Esophagus muscularis mucosa (tissue), 4 donors: ENCODE measurements at regions not wholly inside any gene's neighbourhood (a gene's known extent, or its start where the extent isn't known, plus 50 kb on each side); places are given as distances from the start of the nearest gene placed in this dataset.
"Not testable (repeated sequence)": the region's sequence is repeated elsewhere in the genome, so short reads cannot be mapped to it uniquely, and the experiment has no call there.

Source experiments
- DNase-seq: peaks from one replicate; pipeline ENCODE4 v3.0.0-alpha.2; 2017; ENCODE audit errors: extremely low spot score
- H3K27ac ChIP-seq, 4 donors: fragments of 200-600 bp; sonication (generic); replicated peaks in 1 of 4; 1 replicate in 3 of 4; 2 replicates in 1 of 4; pipeline ENCODE4 v1.5.1; 2016 to 2019; ENCODE audit warnings: mild to moderate bottlenecking in 1 of 4
- H3K27me3 ChIP-seq, 4 donors: fragments of 200-600 bp; sonication (generic); one replicate each; pipeline versions ENCODE4 v1.5.1 to v1.6.0; 2016 to 2019
- H3K36me3 ChIP-seq, 4 donors: fragments of 200-600 bp; sonication (generic); one replicate each; pipeline ENCODE4 v1.5.1; 2016 to 2019
- H3K4me1 ChIP-seq, 4 donors: fragments of 200-600 bp; sonication (generic); one replicate each; pipeline ENCODE4 v1.5.1; 2016 to 2019
- H3K4me3 ChIP-seq, 4 donors: fragments of 200-600 bp; sonication (generic); 1 replicate in 2 of 4; 2 replicates in 2 of 4; pipeline ENCODE4 v1.5.1; 2016 to 2019; ENCODE audit warnings: mild to moderate bottlenecking in 4 of 4, moderate library complexity in 1 of 4
- H3K9me3 ChIP-seq, 4 donors: fragments of 200-600 bp; sonication (generic); 1 replicate in 3 of 4; 2 replicates in 1 of 4; pipeline ENCODE4 v1.5.1; 2016 to 2019
- CTCF ChIP-seq, 3 experiments: fragments of 200-600 bp in 2 of 3; fragments of 450-650 bp in 1 of 3; sonication (generic) in 2 of 3; IDR thresholded peaks; one replicate each; pipeline ENCODE4 v1.5.1; 2017 to 2019; ENCODE audit warnings: antibody characterized with exemption in 3 of 3, mild to moderate bottlenecking in 2 of 3, moderate library complexity in 1 of 3
- EP300 ChIP-seq: sonication (generic); formaldehyde crosslinking; IDR thresholded peaks from one replicate; pipeline ENCODE4 v1.6.1; 2017; ENCODE audit warnings: antibody characterized with exemption
- POLR2A ChIP-seq: fragments of 450-650 bp; IDR thresholded peaks from one replicate; pipeline ENCODE4 v1.6.1; 2017; ENCODE audit warnings: antibody characterized with exemption, moderate library complexity, mild to moderate bottlenecking, low read depth
- POLR2AphosphoS5 ChIP-seq, 2 donors: sonication (generic); formaldehyde crosslinking; IDR thresholded peaks; one replicate each; pipeline ENCODE4 v1.6.1; 2017; ENCODE audit warnings: antibody characterized with exemption in 2 of 2
- WGBS: methylation state at CpG from one replicate; pipeline ENCODE4 v1.1.5; 2018; 5-methylcytosine and 5-hydroxymethylcytosine counted together
- intact Hi-C: fragments of 100-400 bp; cut with DNase I; formaldehyde crosslinking; loops from one replicate; pipeline ENCODE4 v1.15.1; 2023

GRCh38 chr7:46264646-46265045, 343.6 kb upstream of the IGFBP3 start:
- TF ChIP-seq POLR2AphosphoS5 (IDR thresholded peaks at IDR 0.05) (no peak), CTCF (IDR thresholded peaks at IDR 0.05) (no peak), POLR2A (no peak), EP300 (no peak)
- Histone ChIP-seq H3K4me3 (no peak overlapping the region), H3K9me3 (peaks cover 0 to 24% (median 12%) of the 10 kb centered on the region in 4 donors), H3K4me1 (no peaks in the 10 kb centered on the region), H3K27me3 (no peaks in the 10 kb centered on the region), H3K36me3 (no peaks in the 10 kb centered on the region), H3K27ac (no peak overlapping the region)
- intact Hi-C loops: no loop called here
- WGBS: 87% methylated on average over 2 of the region's 2 CpGs
- DNase-seq: no peak

- H3K4me1 ChIP-seq: peaks cover 0 to 14% (median 10%) of the 10 kb centered on the region in 4 donors
- H3K4me3 ChIP-seq, H3K27ac ChIP-seq, DNase-seq, H3K27me3 ChIP-seq, H3K36me3 ChIP-seq, intact Hi-C loops: not testable (repeated sequence)
- 92% methylated on average over 9 of the region's 9 CpGs for WGBS
- H3K9me3 ChIP-seq: peaks cover 0 to 24% (median 12%) of the 10 kb centered on the region in 4 donors
These were observed 340.6 kb upstream of the IGFBP3 start for GRCh38 chr7:46261638-46262037.

GRCh38 chr7:46259947-46260346, 338.9 kb upstream of the IGFBP3 start:
- no peak for DNase-seq
- WGBS: 40% methylated on average over 1 of the region's 1 CpG
- TF ChIP-seq POLR2AphosphoS5 (IDR thresholded peaks at IDR 0.05) (no peak), CTCF (IDR thresholded peaks at IDR 0.05) (no peak), POLR2A (no peak), EP300 (no peak)
- H3K27ac ChIP-seq: no peak overlapping the region
- intact Hi-C loops: no loop called here
- H3K9me3 ChIP-seq: peaks cover 0 to 24% (median 12%) of the 10 kb centered on the region in 4 donors
- no peaks in the 10 kb centered on the region for H3K27me3 ChIP-seq
- no peak overlapping the region for H3K4me3 ChIP-seq
- H3K36me3 ChIP-seq: no peaks in the 10 kb centered on the region
- peaks cover 0 to 14% (median 10%) of the 10 kb centered on the region in 4 donors for H3K4me1 ChIP-seq

- peaks cover 0 to 14% (median 10%) of the 10 kb centered on the region in 4 donors for H3K4me1 ChIP-seq
- H3K27me3 ChIP-seq: no peaks in the 10 kb centered on the region
- H3K9me3 ChIP-seq: peaks cover 0 to 24% (median 12%) of the 10 kb centered on the region in 4 donors
- DNase-seq: no peak
- H3K36me3 ChIP-seq: no peaks in the 10 kb centered on the region
- 58% methylated on average over 3 of the region's 3 CpGs for WGBS
- intact Hi-C loops: no loop called here
- no peak overlapping the region for H3K4me3 ChIP-seq
- TF ChIP-seq POLR2A (no peak), EP300 (no peak), POLR2AphosphoS5 (IDR thresholded peaks at IDR 0.05) (no peak), CTCF (IDR thresholded peaks at IDR 0.05) (no peak)
- no peak overlapping the region for H3K27ac ChIP-seq
These were observed 336.8 kb upstream of the IGFBP3 start for GRCh38 chr7:46257761-46258448.

- no peak overlapping the region for H3K27ac ChIP-seq
- WGBS: 63% methylated on average over 8 of the region's 8 CpGs
These were observed 336.0 kb upstream of the IGFBP3 start for GRCh38 chr7:46256870-46257661.

More at GRCh38 chr7:46256870-46257661, 336.0 kb upstream of the IGFBP3 start:
- intact Hi-C loops: no loop called here
- no peak overlapping the region for H3K4me3 ChIP-seq
- no peaks in the 10 kb centered on the region for H3K36me3 ChIP-seq
- peaks cover 0 to 24% (median 12%) of the 10 kb centered on the region in 4 donors for H3K9me3 ChIP-seq
- no peaks in the 10 kb centered on the region for H3K27me3 ChIP-seq
- TF ChIP-seq POLR2A (no peak), CTCF (IDR thresholded peaks at IDR 0.05) (no peak), EP300 (no peak), POLR2AphosphoS5 (IDR thresholded peaks at IDR 0.05) (no peak)
- DNase-seq: no peak
- H3K4me1 ChIP-seq: peaks cover 0 to 14% (median 10%) of the 10 kb centered on the region in 4 donors
